G401 (cell line): ENCODE measurements at regions not wholly inside any gene's neighbourhood (a gene's known extent, or its start where the extent isn't known, plus 50 kb on each side); places are given as distances from the start of the nearest gene placed in this dataset.
"Not testable (repeated sequence)": the region's sequence is repeated elsewhere in the genome, so short reads cannot be mapped to it uniquely, and the experiment has no call there.

Source experiments
- DNase-seq: peaks from one replicate; pipeline ENCODE4 v3.0.0-alpha.2; 2015; ENCODE audit warnings: low spot score
- in situ Hi-C: cut with HindIII; loops from 2 replicates; pipeline ENCODE4 v1.10.0; 2016; ENCODE audit warnings: low sequenced_read_pairs, mixed read lengths

DNA sequence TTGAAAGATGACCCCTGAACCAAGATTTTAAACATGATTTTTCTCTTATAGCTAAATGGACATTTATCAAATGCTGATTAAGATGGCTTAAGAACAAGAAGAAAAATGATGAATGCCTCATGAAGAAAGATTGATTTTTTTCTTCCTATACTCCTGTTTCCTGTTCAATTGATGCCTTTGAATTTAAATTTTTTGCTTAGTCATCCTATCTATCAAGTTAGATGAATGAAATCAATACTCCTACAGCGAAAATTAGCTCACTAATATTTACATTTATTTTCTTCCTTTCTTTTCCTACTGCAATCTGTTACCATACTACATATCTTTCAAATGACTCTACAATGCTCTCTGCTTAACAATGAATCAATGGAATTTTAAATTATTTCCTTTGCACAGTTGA is 773.6 kb upstream of the DIAPH2 start:
- in situ Hi-C loops, result no loop called here
- DNase-seq, result no peak

DNA sequence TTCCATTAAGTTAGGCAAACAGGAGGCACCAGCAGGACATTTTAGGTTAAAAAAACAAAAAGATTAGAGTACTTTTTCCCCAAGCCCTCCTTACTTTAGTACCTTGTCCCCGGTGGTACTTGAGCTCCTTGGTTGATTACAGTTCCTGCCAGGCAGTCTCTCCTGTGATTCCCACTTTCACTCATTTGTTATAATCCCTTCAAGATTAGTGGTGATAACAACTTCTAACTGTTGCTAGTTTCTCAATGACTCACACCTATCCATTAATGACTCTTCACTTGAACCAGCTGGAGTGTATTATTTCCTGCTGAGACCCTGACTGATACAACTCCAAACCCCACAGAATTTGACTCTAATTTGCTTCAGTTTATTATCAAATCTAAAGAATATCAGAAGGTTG is 765.0 kb upstream of the DIAPH2 start:
- in situ Hi-C loops, result no loop called here
- no peak for DNase-seq

DNA sequence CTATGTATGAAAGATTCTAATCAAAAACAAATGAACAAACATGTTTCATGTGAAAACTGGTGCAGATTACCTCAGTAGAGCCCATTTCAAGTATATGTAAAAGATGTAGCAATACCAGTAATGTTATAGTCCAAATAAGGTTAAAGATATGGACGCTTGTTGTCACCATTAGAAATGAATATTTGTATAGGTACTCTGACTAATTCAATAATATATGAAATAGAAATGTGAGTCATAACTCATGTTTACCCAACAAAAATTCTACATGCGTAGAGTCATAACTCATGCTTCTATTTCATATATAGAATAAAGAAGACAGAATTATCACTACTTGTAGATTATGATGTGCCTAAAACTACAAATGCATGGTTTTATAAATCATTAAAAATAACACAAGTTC is 739.1 kb upstream of the DIAPH2 start:
- DNase-seq, result no peak
- in situ Hi-C loops, result no loop called here

DNA sequence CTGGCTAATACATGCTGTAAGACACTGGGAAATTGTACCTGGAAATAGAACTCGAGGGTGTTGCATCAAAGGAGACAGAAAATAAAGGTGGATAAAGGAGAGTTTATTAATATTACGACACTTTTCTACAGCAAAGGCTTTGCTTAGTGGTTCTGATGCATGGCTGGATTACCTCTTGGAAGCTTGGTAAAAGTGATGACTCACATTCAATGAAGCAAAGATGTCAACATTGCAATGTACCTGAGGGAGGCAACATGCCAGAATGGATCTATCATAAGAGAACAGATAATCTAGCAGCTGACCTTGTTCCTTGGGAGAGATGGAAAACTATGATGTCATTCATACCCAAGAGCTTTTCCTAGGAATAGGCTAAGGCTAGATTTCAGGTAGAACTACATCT is 735.1 kb upstream of the DIAPH2 start:
- in situ Hi-C loops, result no loop called here

DNA sequence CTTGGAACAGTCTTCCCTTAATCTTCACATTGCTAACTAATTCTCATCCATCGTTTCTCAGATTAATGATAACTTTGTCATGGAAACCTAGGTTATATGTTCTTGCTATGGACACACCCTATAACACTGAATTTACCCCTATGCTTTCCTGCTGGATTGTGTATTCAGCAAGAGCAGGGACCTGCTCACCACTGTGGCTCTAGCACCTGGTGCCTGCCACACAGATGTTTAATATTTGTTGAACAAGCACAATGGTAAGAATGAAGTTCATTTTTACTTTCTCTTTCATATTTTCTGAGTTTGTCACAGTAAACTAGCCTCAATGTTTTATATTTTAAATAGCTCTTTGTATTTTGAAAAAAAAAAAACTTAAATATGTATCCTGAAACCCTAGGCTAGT is 734.0 kb upstream of the DIAPH2 start:
- in situ Hi-C loops, result no loop called here
- DNase-seq, result no peak

More for the DNA sequence above, 735.1 kb upstream of the DIAPH2 start:
- DNase-seq, result no peak

DNA sequence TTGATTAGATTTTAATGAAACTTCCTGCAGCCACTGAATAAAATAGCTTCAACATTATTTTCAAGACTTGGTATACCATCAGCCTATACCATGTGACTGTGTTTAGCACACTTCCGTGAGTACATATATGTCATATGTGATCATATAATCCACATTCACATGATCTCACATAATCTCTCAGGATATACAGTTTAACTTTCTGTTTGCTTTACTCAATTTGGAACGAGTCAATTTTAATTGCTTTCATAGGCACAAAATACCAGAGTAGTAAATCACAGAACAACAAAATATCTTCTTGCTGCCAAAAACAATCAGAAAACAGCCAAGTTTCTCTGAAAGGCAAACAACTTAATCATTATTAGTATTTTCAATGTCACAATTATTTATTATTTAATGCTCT is 731.1 kb upstream of the DIAPH2 start:
- in situ Hi-C loops, result no loop called here
- no peak for DNase-seq

DNA sequence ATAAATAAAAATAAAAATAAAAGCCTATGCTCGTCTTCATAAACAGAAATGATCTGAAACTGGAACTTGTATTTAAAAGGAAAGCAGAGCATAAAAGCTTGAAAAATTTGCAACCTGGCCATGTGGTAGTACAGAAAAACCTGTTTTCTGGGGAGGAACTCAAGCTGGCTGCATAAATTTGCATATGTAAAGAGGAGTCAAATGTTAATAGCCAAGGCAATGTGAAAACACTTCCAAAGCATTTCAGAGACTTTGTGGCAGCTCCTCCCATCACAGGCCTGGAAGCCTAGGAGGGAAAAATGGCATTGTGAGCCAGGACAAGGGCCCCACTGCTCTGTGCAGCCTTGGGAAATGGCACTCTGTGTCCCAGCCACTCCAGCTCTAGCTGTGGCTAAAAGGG is 727.9 kb upstream of the DIAPH2 start:
- no peak for DNase-seq

DNA sequence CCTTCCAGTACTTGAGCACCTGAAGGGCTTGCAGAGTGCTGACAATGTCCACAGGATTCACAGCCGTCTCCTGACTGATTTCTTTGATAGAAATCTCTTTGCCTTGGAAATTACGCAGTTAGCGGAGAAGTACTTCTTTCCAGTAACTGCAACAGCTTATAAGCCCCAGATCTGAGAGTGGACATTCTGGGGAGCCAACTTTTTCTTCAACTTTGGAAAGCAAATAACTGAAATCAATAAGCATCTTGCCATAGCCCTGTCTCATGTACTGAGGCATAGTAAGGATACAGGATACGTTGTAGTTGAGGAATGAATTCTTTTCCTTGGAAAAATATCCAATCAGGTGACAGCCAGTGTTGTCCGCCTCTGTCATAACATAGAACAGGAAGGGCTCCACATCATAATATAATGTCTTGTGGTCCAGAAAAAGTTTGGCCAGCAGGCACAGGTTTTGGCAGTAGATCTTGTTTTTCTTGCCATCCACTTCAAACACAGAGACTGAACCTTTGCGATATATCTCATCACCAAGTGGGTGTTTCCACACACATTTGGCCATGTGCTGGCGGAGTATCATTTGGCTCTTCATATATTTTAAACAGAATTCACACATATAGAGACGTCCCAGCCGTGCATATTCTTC is 711.1 kb upstream of the DIAPH2 start:
- in situ Hi-C loops, DNase-seq: not testable (repeated sequence)

More for the DNA sequence above, 727.9 kb upstream of the DIAPH2 start:
- in situ Hi-C loops, result no loop called here

DNA sequence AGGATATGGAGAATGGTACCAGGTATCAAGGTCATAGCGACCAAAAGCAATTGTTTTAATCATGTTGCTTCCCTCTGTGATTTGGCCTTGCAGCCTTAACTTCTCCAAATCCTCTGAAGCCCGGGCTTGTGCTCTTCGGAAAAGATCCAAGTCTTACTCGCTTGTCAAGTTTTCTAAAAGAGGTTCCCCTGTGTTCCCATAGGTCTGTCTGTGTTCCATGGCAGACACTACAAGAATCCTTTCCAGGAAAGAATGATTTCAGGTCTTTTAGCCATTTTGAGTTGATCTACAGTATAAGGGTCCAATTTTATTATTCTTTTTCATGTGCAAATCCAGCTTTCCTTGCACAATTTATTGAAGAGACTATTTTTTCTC is 710.6 kb upstream of the DIAPH2 start:
- DNase-seq, result no peak
- in situ Hi-C loops, result no loop called here

DNA sequence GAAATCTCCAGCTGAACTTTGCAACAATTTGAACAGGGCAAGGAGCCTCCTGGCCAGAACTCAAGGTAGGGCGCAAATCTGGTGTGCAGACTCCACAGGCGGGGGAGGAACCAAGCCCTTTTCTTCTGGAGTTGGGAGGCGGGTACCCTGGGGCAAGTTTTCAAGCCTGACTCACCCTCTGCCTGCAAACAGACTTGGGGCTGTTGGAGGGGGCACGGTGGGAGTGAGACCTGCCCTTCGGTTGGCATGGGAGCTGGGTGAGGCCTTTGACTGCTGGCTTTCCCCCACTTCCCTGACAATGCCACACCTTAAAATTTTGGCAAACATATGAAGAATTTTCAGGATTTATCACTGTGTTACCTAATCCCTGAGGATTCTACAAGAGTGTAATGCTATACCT is 709.8 kb upstream of the DIAPH2 start:
- in situ Hi-C loops, result no loop called here
- DNase-seq, result no peak

DNA sequence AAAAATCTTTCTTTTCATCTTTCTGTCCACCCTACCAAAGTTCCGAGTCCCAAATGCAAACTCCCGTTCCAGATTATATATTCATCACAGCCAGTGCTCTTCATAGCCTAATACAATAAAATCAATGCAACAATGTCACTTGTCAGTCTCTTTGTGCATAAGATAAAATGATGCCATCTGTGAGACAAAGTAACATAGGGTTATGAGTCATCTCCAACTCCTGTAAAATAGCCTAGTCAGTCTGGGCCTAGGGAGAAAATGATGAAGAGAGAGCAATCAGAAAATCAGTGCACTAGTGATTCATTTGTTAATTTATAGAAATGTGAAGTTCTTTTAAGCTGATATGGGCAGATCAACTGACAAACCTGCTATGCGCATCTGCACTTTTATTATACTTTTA is 689.1 kb upstream of the DIAPH2 start:
- DNase-seq, result no peak
- in situ Hi-C loops, result no loop called here

DNA sequence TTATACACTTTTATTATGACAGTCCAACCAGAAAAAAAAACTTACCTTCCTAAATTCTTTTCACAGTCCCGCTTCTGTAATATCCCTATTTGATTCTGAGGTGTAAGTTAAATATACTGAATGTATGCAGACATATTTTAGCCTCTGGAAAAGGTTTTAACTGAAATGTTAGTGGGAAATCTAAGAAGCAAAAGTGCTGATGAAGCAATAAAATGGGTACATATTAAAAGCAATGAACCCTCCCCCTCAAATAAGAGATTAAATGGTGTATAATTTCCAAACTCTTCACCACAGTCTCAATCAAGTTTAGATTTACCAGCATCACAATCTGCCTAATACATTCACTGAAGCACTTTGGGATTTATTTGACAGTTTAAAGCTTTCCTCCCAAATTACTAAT is 688.3 kb upstream of the DIAPH2 start:
- DNase-seq, result no peak
- in situ Hi-C loops, result no loop called here

DNA sequence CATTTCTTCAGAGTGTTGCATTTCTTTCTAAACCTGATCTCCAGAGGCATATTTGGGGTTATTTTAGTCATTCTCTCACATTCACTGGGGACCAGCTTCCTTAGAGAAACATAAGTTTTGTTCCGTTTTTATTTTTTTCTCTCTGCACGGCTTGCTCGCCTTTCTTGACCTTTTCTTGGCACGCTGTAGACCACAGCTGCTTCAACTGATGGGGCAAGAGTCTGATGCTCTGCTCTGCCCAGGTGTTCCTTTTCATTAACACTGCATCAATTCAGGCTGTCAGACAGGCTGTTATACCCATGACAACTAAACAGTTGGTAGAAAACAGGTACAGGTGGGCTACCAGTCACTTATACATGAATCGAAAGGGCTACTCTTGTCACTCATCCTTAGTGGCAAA is 682.2 kb upstream of the DIAPH2 start:
- in situ Hi-C loops, result no loop called here
- DNase-seq, result no peak

DNA sequence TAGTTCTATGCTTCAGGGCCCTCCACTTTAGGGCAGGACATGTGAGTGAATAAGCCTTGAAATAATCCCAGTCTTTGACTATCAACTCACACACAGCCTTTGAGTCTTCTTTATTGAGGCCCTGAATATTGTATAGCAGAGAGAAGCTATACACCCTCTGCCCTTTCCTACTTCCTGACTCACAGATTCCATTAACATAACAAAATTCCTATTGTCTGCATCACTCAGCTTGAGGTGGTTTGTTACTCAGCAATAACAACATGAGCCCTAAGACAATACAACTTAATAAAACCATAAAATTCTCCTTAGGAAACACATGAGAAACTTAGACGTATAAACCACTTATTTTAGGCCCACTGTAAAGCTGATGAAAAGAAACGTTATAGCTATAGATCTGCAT is 680.3 kb upstream of the DIAPH2 start:
- in situ Hi-C loops, result no loop called here
- DNase-seq, result no peak

DNA sequence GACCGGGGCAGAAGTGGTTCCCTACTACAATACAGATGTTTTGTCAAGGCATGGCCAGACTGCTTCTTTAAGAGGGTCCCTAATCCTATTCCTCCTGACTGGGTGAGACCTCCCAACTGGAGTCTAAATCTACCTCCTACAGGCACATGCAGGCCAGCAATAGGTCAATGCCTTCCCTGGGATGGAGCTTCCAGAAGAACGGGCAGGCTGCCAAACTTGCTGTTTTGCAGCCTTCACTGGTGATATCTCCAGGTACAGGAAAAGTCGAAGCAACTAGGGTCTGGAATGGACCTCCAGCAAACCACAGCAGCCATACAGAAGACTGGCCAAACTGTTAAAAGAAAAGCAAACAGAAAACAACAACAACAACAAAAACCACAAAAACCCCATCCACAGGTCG is 678.4 kb upstream of the DIAPH2 start:
- DNase-seq, result no peak
- in situ Hi-C loops, result no loop called here

DNA sequence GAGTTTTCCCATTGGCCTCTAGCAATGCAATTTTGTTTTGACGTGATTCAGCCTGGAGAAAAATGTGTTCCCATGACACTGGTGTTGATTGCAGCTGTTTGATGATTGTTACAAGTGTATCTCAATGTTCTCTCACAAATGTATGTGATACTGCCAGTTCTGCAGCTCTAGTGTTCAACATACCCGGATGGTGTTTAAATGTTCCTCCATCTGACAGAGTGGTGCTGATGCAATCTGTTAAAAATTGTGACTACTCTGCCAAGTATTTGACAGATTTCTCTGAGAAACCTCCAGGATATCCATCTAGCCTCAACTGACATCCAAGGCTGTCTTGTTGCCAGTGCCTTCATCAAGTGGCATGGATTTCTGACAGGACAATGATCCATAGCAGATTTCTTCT is 657.2 kb upstream of the DIAPH2 start:
- in situ Hi-C loops, result no loop called here
- DNase-seq, result no peak

DNA sequence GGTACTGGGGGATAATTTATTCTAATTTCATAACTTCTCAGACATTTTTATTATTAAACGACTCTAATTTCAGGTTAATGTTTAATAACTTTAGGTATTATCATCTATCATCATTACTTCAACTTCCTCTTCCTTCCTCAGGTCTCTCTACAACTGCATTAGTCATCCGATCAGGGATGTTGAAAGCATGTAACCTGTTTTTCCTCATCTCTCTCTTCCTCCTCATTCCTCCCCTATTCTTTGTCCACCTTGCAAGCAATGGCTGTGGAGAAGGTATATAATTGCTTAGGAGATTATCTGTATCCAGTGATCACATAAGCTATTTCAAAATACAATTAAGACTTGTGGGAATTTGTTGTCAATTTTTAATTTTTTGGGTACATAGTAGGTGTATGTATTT is 632.6 kb upstream of the DIAPH2 start:
- DNase-seq, result no peak

DNA sequence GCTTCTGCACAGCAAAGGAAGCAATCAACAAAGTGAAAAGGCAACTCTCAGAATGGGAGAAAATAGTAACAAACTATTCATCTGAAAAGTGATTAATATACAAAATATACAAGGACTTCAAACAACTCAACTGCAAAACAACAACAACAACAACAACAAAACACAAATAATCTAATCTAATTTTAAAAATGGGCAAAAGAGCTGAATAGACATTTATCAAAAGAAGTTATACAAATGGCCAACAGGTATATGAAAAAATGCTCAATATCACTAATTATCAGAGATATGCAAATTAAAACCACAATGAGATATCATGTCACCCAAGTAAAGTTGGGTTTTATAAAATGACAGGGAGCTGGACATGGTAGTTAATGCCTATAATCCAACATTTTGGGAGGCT is 602.8 kb upstream of the DIAPH2 start:
- in situ Hi-C loops, result no loop called here
- DNase-seq, result no peak

More for the DNA sequence above, 632.6 kb upstream of the DIAPH2 start:
- in situ Hi-C loops, result no loop called here

DNA sequence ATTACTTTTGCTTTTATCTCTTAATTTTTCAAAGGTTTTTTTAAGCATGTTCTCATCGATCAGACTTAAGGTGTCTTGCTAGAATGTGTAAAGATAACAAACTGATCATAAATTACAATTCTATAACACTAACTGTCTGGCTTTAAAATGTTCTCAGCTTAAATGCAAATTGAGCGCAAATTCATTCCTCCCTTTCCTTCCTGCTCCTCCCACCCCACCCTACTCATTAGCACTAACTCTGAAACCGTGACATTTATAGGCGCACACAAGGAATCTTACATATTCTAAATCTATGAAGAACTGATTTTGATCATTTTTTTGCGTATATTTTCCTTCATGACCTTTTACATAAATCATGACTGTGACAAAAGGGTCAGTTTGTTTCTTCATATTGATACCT is 590.0 kb upstream of the DIAPH2 start:
- DNase-seq, result no peak
- in situ Hi-C loops, result no loop called here

DNA sequence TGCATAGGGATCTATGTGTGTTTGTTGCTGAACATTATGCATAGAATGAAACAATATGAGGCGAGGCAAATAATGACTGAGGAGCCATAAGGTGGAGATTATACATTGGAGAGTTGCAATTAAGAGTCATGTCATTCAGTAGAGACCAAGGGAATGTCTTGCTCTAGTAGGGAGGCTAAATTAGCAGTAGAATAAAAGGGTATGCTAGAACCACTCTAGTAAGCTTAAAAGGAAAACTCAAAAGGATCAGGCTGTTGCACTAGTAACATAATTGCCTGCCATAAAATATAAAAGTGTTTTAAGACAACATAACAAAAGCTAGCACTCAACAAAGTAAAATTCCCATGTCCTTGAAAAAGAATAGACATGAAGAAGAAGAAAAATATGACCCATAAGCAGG is 586.2 kb upstream of the DIAPH2 start:
- no peak for DNase-seq
- in situ Hi-C loops, result no loop called here

DNA sequence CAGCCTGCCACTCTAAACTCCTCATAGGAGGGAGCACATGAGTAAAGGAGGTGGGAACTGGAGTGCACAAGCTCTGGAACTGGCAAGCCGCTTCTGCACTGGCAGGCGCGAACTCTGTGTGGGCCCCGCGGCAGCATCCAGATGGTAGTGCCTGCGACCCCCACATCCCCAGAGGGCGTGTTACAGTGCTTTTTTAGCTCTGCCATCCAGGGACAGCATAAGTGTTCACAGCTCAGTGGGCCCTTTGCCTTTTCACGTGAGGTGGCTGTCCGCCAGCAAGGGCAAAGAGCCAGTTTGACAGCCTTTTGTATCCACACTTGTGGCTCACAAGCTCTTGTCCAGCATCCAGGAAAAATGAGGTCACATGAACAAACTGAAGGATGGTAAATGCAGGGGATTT is 581.6 kb upstream of the DIAPH2 start:
- DNase-seq, result no peak
- in situ Hi-C loops, result no loop called here

DNA sequence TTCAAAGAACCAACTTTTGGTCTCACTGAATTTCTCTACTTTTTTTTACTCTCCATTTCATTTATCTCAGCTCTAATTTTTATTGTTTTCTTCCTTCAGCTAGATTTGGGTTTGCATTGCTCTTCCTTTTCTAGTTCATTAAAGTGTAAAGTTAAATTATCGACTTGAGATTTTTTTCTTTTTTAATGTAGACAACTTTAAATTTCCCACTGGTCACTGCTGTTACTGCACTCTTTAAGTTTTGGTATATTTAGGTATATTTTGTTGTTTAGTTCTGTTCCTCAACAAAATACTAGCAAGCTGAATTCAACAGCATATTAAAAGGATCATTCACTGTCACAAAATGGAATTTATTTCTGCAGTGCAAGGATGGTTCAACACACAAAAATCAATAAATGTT is 572.0 kb upstream of the DIAPH2 start:
- in situ Hi-C loops, result no loop called here
- DNase-seq, result no peak
